Brain pericyte (primary cell): ENCODE measurements at regions not wholly inside any gene's neighbourhood (a gene's known extent, or its start where the extent isn't known, plus 50 kb on each side); places are given as distances from the start of the nearest gene placed in this dataset.
"Not testable (repeated sequence)": the region's sequence is repeated elsewhere in the genome, so short reads cannot be mapped to it uniquely, and the experiment has no call there.

Experiments
- DNase-seq: peaks from one replicate; pipeline ENCODE4 v3.0.0-alpha.2; 2012; ENCODE audit warnings: low read depth, low spot score

- no peak for DNase-seq
Observed at GRCh38 chr3:150302246-150302645, 105.9 kb upstream of the TSC22D2 start.

GRCh38 chr3:150300852-150301517, 107.1 kb upstream of the TSC22D2 start:
- no peak for DNase-seq

GRCh38 chr3:150300388-150300787, 107.7 kb upstream of the TSC22D2 start:
- DNase-seq, result no peak

GRCh38 chr3:150299201-150299600, 108.9 kb upstream of the TSC22D2 start:
- DNase-seq, result no peak

- DNase-seq, result no peak
Observed at GRCh38 chr3:150296966-150297365, 111.1 kb upstream of the TSC22D2 start.

- DNase-seq, result no peak
Observed at GRCh38 chr3:150296123-150296735, 111.9 kb upstream of the TSC22D2 start.

- no peak for DNase-seq
Observed at GRCh38 chr3:150293401-150294001, 114.6 kb upstream of the TSC22D2 start.

GRCh38 chr3:150292891-150293290, 115.2 kb upstream of the TSC22D2 start:
- DNase-seq, result no peak

- no peak for DNase-seq
Observed at GRCh38 chr3:150291515-150291914, 116.6 kb upstream of the TSC22D2 start.

- DNase-seq, result no peak
Observed at GRCh38 chr3:150286390-150287147, 121.5 kb upstream of the TSC22D2 start.

GRCh38 chr3:150285601-150286000, 122.5 kb upstream of the TSC22D2 start:
- DNase-seq, result no peak

- no peak for DNase-seq
Observed at GRCh38 chr3:150278843-150279381, 129.2 kb upstream of the TSC22D2 start.

- DNase-seq, result no peak
Observed at GRCh38 chr3:150278195-150278594, 129.9 kb upstream of the TSC22D2 start.

- DNase-seq, result no peak
Observed at GRCh38 chr3:150277444-150277843, 130.7 kb upstream of the TSC22D2 start.

- DNase-seq, result no peak
Observed at GRCh38 chr3:150275941-150276340, 132.2 kb upstream of the TSC22D2 start.

- no peak for DNase-seq
Observed at GRCh38 chr3:150274372-150274771, 133.7 kb upstream of the TSC22D2 start.

GRCh38 chr3:150273396-150273795, 134.7 kb upstream of the TSC22D2 start:
- DNase-seq, result no peak

GRCh38 chr3:150271591-150271960, 136.5 kb upstream of the TSC22D2 start:
- no peak for DNase-seq

GRCh38 chr3:150270883-150271590, 137.1 kb upstream of the TSC22D2 start:
- DNase-seq, result no peak

GRCh38 chr3:150270444-150270843, 137.7 kb upstream of the TSC22D2 start:
- DNase-seq, result not testable (repeated sequence)

- DNase-seq, result no peak
Observed at GRCh38 chr3:150269526-150269925, 138.6 kb upstream of the TSC22D2 start.
